ENCODE measurements at regions not wholly inside any gene's neighbourhood (a gene's known extent, or its start where the extent isn't known, plus 50 kb on each side); places are given as distances from the start of the nearest gene placed in this dataset.

DNA sequence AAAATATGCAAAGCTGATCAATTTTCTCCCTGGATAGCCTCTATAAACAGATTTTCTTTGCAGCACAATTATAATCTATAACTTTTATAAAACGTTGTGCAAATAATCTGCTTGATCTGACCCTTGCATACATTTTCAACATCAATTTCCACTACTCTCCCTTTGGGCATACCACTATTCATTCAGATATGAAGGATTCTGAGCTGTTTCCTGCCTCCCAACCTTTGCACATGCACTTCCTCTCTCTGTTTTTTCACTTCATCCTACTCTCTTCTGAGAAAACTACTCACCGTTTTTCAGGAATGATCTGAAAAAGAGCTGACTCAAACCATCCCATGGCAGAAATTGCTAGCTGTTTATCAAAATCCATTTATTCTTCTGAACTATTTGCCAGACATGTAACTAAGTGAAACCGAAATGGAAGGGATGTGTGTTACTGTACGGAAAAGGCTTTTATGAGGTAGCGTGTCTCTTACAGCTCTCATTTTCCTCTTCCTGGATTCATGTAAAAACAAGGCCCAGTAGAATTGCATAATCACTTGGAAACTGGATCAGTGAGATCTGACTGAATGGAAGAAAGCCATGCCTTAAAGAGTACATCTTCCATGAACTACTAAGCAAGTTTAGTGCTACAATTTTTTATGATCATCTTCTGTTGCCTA is 1447.3 kb upstream of the MIR17HG start:
- Histone ChIP-seq H3K9ac (ENCODE audit: low read length) (no peak overlapping the region), H4K20me1 (ENCODE audit: insufficient read depth) (no peaks in the 10 kb centered on the region), H3K79me2 (ENCODE audit: insufficient read depth, low read length) (no peaks in the 10 kb centered on the region), H2AFZ (ENCODE audit: low read depth, low read length, poor library complexity, severe bottlenecking) (no peak overlapping the region), H3K36me3 (ENCODE audit: control insufficient read depth in 1 of 2, insufficient read depth in 2 of 2, low read length in 2 of 2) (no peaks in the 10 kb centered on the region), H3K4me2 (ENCODE audit: low read length) (no peak overlapping the region), H3K9me3 (ENCODE audit: control insufficient read depth in 1 of 2, insufficient read depth in 1 of 2, low read depth in 1 of 2, low read length in 2 of 2) (no peaks in the 10 kb centered on the region; a peak in 1 of 4 replicates), H3K4me3 (replicated peaks in 1 of 2; ENCODE audit: low read depth in 1 of 2, low read length in 2 of 2) (no peak overlapping the region), H3K27me3 (ENCODE audit: insufficient read depth, low read length) (no peaks in the 10 kb centered on the region), H3K27ac (ENCODE audit: low read depth, low read length) (no peak overlapping the region), H3K4me1 (ENCODE audit: control insufficient read depth in 1 of 2, insufficient read depth in 2 of 2, low read length in 2 of 2) (no peaks in the 10 kb centered on the region), H3K9me2 (ENCODE audit: insufficient read depth) (no peaks in the 10 kb centered on the region)
- no TSS peak for BruUV-seq (replicated peaks)
- TF ChIP-seq POLR2AphosphoS5 (IDR thresholded peaks at IDR 0.05; ENCODE audit: low read depth, low read length) (no peak), CEBPB (IDR thresholded peaks at IDR 0.05; ENCODE audit: low read depth) (no peak)
- TF ChIP-seq, protein P1, sequence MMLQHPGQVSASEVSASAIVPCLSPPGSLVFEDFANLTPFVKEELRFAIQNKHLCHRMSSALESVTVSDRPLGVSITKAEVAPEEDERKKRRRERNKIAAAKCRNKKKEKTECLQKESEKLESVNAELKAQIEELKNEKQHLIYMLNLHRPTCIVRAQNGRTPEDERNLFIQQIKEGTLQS (IDR thresholded peaks at IDR 0.05): no peak
- RAD21 ChIA-PET (ENCODE audit: low non-redundant PET in 1 of 2, low total read pairs in 2 of 2, uncharacterized antibody in 2 of 2, unreplicated experiment in 2 of 2): no interaction called here
- CTCF ChIA-PET: no interaction called here
- no peak for DNase-seq (ENCODE audit: low read depth, low spot score)
- intact Hi-C loops (cut with micrococcal nuclease): no loop called here
- ATAC-seq: no peak
- POLR2A ChIA-PET: no interaction called here

DNA sequence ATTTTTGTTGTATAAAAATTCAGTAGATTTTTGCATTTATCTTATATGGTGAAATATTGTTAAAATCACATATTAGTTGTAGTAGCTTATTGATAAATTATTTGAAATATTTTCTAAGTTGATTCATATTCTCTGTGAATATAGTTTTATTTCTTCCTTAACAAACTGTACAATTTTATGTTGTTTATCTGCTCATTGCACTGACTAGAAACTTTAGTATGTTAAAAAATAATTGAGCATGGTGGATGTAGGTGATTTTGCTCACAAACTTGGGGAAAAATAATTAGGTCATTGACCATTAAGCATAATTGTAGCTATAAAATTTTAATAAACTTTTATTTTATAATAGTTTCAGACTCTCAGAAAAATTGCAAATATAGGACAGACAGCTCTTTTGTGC is 1445.3 kb upstream of the MIR17HG start:
- Histone ChIP-seq H3K4me2 (ENCODE audit: low read length) (no peak overlapping the region), H3K36me3 (ENCODE audit: control insufficient read depth in 1 of 2, insufficient read depth in 2 of 2, low read length in 2 of 2) (no peaks in the 10 kb centered on the region), H2AFZ (ENCODE audit: low read depth, low read length, poor library complexity, severe bottlenecking) (no peak overlapping the region), H3K9ac (ENCODE audit: low read length) (no peak overlapping the region), H3K4me1 (ENCODE audit: control insufficient read depth in 1 of 2, insufficient read depth in 2 of 2, low read length in 2 of 2) (no peaks in the 10 kb centered on the region), H3K79me2 (ENCODE audit: insufficient read depth, low read length) (no peaks in the 10 kb centered on the region), H3K27ac (ENCODE audit: low read depth, low read length) (no peak overlapping the region), H3K9me2 (ENCODE audit: insufficient read depth) (no peaks in the 10 kb centered on the region), H3K27me3 (ENCODE audit: insufficient read depth, low read length) (no peaks in the 10 kb centered on the region), H3K9me3 (ENCODE audit: control insufficient read depth in 1 of 2, insufficient read depth in 1 of 2, low read depth in 1 of 2, low read length in 2 of 2) (no peaks in the 10 kb centered on the region; a peak in 1 of 4 replicates), H3K4me3 (replicated peaks in 1 of 2; ENCODE audit: low read depth in 1 of 2, low read length in 2 of 2) (no peak overlapping the region), H4K20me1 (ENCODE audit: insufficient read depth) (no peaks in the 10 kb centered on the region)
- POLR2A ChIA-PET: no interaction called here
- RAD21 ChIA-PET (ENCODE audit: low non-redundant PET in 1 of 2, low total read pairs in 2 of 2, uncharacterized antibody in 2 of 2, unreplicated experiment in 2 of 2): no interaction called here
- BruUV-seq (replicated peaks): no TSS peak
- no peak for TF ChIP-seq FOSL1 (IDR thresholded peaks at IDR 0.05; ENCODE audit: low read depth)
- TF ChIP-seq ZNF274 (IDR thresholded peaks at IDR 0.05; ENCODE audit: low read depth, low read length): no peak
- TF ChIP-seq ELF1 (IDR thresholded peaks at IDR 0.05; ENCODE audit: borderline replicate concordance, low read depth): no peak
- TF ChIP-seq, protein P2, sequence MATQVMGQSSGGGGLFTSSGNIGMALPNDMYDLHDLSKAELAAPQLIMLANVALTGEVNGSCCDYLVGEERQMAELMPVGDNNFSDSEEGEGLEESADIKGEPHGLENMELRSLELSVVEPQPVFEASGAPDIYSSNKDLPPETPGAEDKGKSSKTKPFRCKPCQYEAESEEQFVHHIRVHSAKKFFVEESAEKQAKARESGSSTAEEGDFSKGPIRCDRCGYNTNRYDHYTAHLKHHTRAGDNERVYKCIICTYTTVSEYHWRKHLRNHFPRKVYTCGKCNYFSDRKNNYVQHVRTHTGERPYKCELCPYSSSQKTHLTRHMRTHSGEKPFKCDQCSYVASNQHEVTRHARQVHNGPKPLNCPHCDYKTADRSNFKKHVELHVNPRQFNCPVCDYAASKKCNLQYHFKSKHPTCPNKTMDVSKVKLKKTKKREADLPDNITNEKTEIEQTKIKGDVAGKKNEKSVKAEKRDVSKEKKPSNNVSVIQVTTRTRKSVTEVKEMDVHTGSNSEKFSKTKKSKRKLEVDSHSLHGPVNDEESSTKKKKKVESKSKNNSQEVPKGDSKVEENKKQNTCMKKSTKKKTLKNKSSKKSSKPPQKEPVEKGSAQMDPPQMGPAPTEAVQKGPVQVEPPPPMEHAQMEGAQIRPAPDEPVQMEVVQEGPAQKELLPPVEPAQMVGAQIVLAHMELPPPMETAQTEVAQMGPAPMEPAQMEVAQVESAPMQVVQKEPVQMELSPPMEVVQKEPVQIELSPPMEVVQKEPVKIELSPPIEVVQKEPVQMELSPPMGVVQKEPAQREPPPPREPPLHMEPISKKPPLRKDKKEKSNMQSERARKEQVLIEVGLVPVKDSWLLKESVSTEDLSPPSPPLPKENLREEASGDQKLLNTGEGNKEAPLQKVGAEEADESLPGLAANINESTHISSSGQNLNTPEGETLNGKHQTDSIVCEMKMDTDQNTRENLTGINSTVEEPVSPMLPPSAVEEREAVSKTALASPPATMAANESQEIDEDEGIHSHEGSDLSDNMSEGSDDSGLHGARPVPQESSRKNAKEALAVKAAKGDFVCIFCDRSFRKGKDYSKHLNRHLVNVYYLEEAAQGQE (IDR thresholded peaks at IDR 0.05; ENCODE audit: low read depth): no peak
- no peak for TF ChIP-seq TCF7L2 (IDR thresholded peaks at IDR 0.05; ENCODE audit: borderline replicate concordance, extremely low read depth, insufficient read depth, insufficient read length)
- TF ChIP-seq, protein P3, sequence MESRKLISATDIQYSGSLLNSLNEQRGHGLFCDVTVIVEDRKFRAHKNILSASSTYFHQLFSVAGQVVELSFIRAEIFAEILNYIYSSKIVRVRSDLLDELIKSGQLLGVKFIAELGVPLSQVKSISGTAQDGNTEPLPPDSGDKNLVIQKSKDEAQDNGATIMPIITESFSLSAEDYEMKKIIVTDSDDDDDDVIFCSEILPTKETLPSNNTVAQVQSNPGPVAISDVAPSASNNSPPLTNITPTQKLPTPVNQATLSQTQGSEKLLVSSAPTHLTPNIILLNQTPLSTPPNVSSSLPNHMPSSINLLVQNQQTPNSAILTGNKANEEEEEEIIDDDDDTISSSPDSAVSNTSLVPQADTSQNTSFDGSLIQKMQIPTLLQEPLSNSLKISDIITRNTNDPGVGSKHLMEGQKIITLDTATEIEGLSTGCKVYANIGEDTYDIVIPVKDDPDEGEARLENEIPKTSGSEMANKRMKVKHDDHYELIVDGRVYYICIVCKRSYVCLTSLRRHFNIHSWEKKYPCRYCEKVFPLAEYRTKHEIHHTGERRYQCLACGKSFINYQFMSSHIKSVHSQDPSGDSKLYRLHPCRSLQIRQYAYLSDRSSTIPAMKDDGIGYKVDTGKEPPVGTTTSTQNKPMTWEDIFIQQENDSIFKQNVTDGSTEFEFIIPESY (IDR thresholded peaks at IDR 0.05; ENCODE audit: extremely low read depth, insufficient replicate concordance, low read length): no peak
- no peak for TF ChIP-seq JUND (IDR thresholded peaks at IDR 0.05)
- TF ChIP-seq SRF (IDR thresholded peaks at IDR 0.05; ENCODE audit: low read depth): no peak
- no peak for TF ChIP-seq SP1 (IDR thresholded peaks at IDR 0.05; ENCODE audit: low read depth)
- TF ChIP-seq ZFX (IDR thresholded peaks at IDR 0.05): no peak
- TF ChIP-seq EZH2phosphoT487 (IDR thresholded peaks at IDR 0.05; ENCODE audit: borderline replicate concordance): no peak
- no peak for TF ChIP-seq CEBPB (IDR thresholded peaks at IDR 0.05; ENCODE audit: low read depth)
- TF ChIP-seq, protein P1 (IDR thresholded peaks at IDR 0.05): no peak
- ATAC-seq (no peak), DNase-seq (ENCODE audit: low read depth, low spot score) (no peak)
- CTCF ChIA-PET: no interaction called here
- intact Hi-C loops (cut with micrococcal nuclease): no loop called here

Measured in HCT116 (cell line).